ENCODE measurements at regions not wholly inside any gene's neighbourhood (a gene's known extent, or its start where the extent isn't known, plus 50 kb on each side); places are given as distances from the start of the nearest gene placed in this dataset.

DNA sequence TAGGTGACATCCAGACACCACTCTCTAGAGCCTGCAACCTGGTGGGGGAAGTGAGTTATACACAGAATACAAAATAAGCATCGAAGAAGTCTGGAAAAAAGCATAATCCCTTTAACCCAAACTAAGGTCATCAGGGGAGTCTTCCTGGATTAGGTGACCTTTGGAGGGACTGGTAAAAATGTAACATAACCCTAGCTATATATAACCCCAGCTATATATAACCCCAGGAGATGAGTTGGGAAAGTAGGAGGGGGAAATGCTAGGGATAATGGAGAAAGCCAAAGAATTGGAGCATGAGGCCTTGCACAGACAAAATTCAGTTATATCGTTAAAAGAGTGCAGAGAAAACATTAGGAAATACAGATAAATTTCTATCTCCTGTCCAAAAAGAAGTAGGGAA is 164.8 kb downstream of the QRSL1 start:
- TF ChIP-seq, protein P1, sequence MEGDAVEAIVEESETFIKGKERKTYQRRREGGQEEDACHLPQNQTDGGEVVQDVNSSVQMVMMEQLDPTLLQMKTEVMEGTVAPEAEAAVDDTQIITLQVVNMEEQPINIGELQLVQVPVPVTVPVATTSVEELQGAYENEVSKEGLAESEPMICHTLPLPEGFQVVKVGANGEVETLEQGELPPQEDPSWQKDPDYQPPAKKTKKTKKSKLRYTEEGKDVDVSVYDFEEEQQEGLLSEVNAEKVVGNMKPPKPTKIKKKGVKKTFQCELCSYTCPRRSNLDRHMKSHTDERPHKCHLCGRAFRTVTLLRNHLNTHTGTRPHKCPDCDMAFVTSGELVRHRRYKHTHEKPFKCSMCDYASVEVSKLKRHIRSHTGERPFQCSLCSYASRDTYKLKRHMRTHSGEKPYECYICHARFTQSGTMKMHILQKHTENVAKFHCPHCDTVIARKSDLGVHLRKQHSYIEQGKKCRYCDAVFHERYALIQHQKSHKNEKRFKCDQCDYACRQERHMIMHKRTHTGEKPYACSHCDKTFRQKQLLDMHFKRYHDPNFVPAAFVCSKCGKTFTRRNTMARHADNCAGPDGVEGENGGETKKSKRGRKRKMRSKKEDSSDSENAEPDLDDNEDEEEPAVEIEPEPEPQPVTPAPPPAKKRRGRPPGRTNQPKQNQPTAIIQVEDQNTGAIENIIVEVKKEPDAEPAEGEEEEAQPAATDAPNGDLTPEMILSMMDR (IDR thresholded peaks at IDR 0.05), result no peak
- TF ChIP-seq POLR2AphosphoS5 (IDR thresholded peaks at IDR 0.05; ENCODE audit: insufficient read depth in 1 of 2, low read depth in 1 of 2), result no peak
- no peak for TF ChIP-seq POLR2A (IDR thresholded peaks at IDR 0.05)
